ENCODE measurements at regions not wholly inside any gene's neighbourhood (a gene's known extent, or its start where the extent isn't known, plus 50 kb on each side); places are given as distances from the start of the nearest gene placed in this dataset.

- H3K4me3 ChIP-seq (ENCODE audit: insufficient read depth, low read length) = no peak overlapping the region
- H3K9me3 ChIP-seq (ENCODE audit: low read depth, low read length) = no peaks in the 10 kb centered on the region
- no peak overlapping the region for H3K4me2 ChIP-seq (ENCODE audit: insufficient read depth, low read length)
- no peak overlapping the region for H2AFZ ChIP-seq (ENCODE audit: low read length)
- no peak overlapping the region for H3K27ac ChIP-seq (ENCODE audit: low read depth, low read length)
- peaks cover 6% of the 10 kb centered on the region for H3K27me3 ChIP-seq (ENCODE audit: insufficient read depth, low read length)
- no peaks in the 10 kb centered on the region for H3K79me2 ChIP-seq (ENCODE audit: insufficient read depth, low read length)
- no peaks in the 10 kb centered on the region for H3K4me1 ChIP-seq (ENCODE audit: insufficient read depth, low read length)
- no peak for DNase-seq (ENCODE audit: insufficient read length, low spot score, missing footprints)
- no peaks in the 10 kb centered on the region for H3K36me3 ChIP-seq (ENCODE audit: insufficient read depth, low read length)
- TF ChIP-seq CTCF (IDR thresholded peaks at IDR 0.05; ENCODE audit: extremely low read depth, low read depth, low read length) = no peak
- no peaks in the 10 kb centered on the region for H4K20me1 ChIP-seq (ENCODE audit: insufficient read depth, low read length)
Observed at GRCh38 chr20:40781327-40782042, 92.4 kb upstream of the MAFB start.

GRCh38 chr20:40782043-40782368, 93.0 kb upstream of the MAFB start:
- H3K4me3 ChIP-seq (ENCODE audit: insufficient read depth, low read length) = no peak overlapping the region
- no peak overlapping the region for H3K27ac ChIP-seq (ENCODE audit: low read depth, low read length)
- DNase-seq (ENCODE audit: insufficient read length, low spot score, missing footprints) = no peak
- no peak overlapping the region for H3K4me2 ChIP-seq (ENCODE audit: insufficient read depth, low read length)
- peaks cover 6% of the 10 kb centered on the region for H3K27me3 ChIP-seq (ENCODE audit: insufficient read depth, low read length)
- no peak for TF ChIP-seq CTCF (IDR thresholded peaks at IDR 0.05; ENCODE audit: extremely low read depth, low read depth, low read length)
- H3K79me2 ChIP-seq (ENCODE audit: insufficient read depth, low read length) = no peaks in the 10 kb centered on the region
- no peaks in the 10 kb centered on the region for H3K36me3 ChIP-seq (ENCODE audit: insufficient read depth, low read length)
- H3K4me1 ChIP-seq (ENCODE audit: insufficient read depth, low read length) = no peaks in the 10 kb centered on the region
- no peaks in the 10 kb centered on the region for H3K9me3 ChIP-seq (ENCODE audit: low read depth, low read length)
- no peak overlapping the region for H2AFZ ChIP-seq (ENCODE audit: low read length)
- H4K20me1 ChIP-seq (ENCODE audit: insufficient read depth, low read length) = no peaks in the 10 kb centered on the region

GRCh38 chr20:40785346-40785745, 96.3 kb upstream of the MAFB start:
- DNase-seq (ENCODE audit: insufficient read length, low spot score, missing footprints) = no peak
- no peak overlapping the region for H3K4me2 ChIP-seq (ENCODE audit: insufficient read depth, low read length)
- H3K4me1 ChIP-seq (ENCODE audit: insufficient read depth, low read length) = no peaks in the 10 kb centered on the region
- H4K20me1 ChIP-seq (ENCODE audit: insufficient read depth, low read length) = no peaks in the 10 kb centered on the region
- H3K79me2 ChIP-seq (ENCODE audit: insufficient read depth, low read length) = no peaks in the 10 kb centered on the region
- peaks cover 6% of the 10 kb centered on the region for H3K27me3 ChIP-seq (ENCODE audit: insufficient read depth, low read length)
- H3K27ac ChIP-seq (ENCODE audit: low read depth, low read length) = no peak overlapping the region
- no peaks in the 10 kb centered on the region for H3K36me3 ChIP-seq (ENCODE audit: insufficient read depth, low read length)
- H3K9me3 ChIP-seq (ENCODE audit: low read depth, low read length) = no peaks in the 10 kb centered on the region
- H3K4me3 ChIP-seq (ENCODE audit: insufficient read depth, low read length) = no peak overlapping the region
- no peak for TF ChIP-seq CTCF (IDR thresholded peaks at IDR 0.05; ENCODE audit: extremely low read depth, low read depth, low read length)
- H2AFZ ChIP-seq (ENCODE audit: low read length) = no peak overlapping the region

- H3K9me3 ChIP-seq (ENCODE audit: low read depth, low read length) = no peaks in the 10 kb centered on the region
- no peak overlapping the region for H3K4me3 ChIP-seq (ENCODE audit: insufficient read depth, low read length)
- H3K79me2 ChIP-seq (ENCODE audit: insufficient read depth, low read length) = no peaks in the 10 kb centered on the region
- DNase-seq (ENCODE audit: insufficient read length, low spot score, missing footprints) = no peak
- no peaks in the 10 kb centered on the region for H4K20me1 ChIP-seq (ENCODE audit: insufficient read depth, low read length)
- no peak for TF ChIP-seq CTCF (IDR thresholded peaks at IDR 0.05; ENCODE audit: extremely low read depth, low read depth, low read length)
- no peaks in the 10 kb centered on the region for H3K36me3 ChIP-seq (ENCODE audit: insufficient read depth, low read length)
- H3K4me2 ChIP-seq (ENCODE audit: insufficient read depth, low read length) = no peak overlapping the region
- no peak overlapping the region for H2AFZ ChIP-seq (ENCODE audit: low read length)
- H3K27ac ChIP-seq (ENCODE audit: low read depth, low read length) = no peak overlapping the region
- peaks cover 3% of the 10 kb centered on the region for H3K27me3 ChIP-seq (ENCODE audit: insufficient read depth, low read length)
- H3K4me1 ChIP-seq (ENCODE audit: insufficient read depth, low read length) = no peaks in the 10 kb centered on the region
Observed at GRCh38 chr20:40786336-40786735, 97.3 kb upstream of the MAFB start.

Data from osteoblast (primary cell).